Neural cell (in vitro differentiated cells): ENCODE measurements at regions not wholly inside any gene's neighbourhood (a gene's known extent, or its start where the extent isn't known, plus 50 kb on each side); places are given as distances from the start of the nearest gene placed in this dataset.
"Not testable (repeated sequence)": the region's sequence is repeated elsewhere in the genome, so short reads cannot be mapped to it uniquely, and the experiment has no call there.

Experiments used
- H2AFZ ChIP-seq: fragments of 200-600, 300-800 bp; sonication (generic), shearing (Covaris generic); 2 replicates; pipeline ENCODE4 v1.6.0; 2014; ENCODE audit warnings: low read depth, mild to moderate bottlenecking, antibody characterized with exemption, low read length, moderate library complexity
- H3F3A ChIP-seq: fragments of 200-600 bp; shearing (Covaris generic); 2 replicates; pipeline ENCODE4 v1.6.1; 2016; ENCODE audit warnings: mild to moderate bottlenecking, moderate library complexity, mixed read lengths, antibody characterized with exemption, low read length; ENCODE audit not compliant: insufficient read depth, poor library complexity, severe bottlenecking
- H3K27ac ChIP-seq: fragments of 200-600, 300-800 bp; sonication (generic), shearing (Covaris generic); 2 replicates; pipeline ENCODE4 v1.5.1; 2014; ENCODE audit warnings: mild to moderate bottlenecking, low read length, moderate library complexity
- H3K27me3 ChIP-seq: fragments of 300-800, 200-600 bp; sonication (generic), shearing (Covaris generic); 2 replicates; pipeline ENCODE4 v1.6.0; 2014; ENCODE audit warnings: mild to moderate bottlenecking, low read depth, low read length, moderate library complexity; ENCODE audit not compliant: insufficient read depth
- H3K36me3 ChIP-seq: fragments of 300-800, 200-600 bp; sonication (generic), shearing (Covaris generic); 2 replicates; pipeline ENCODE4 v1.5.1; 2014; ENCODE audit warnings: mild to moderate bottlenecking, antibody characterized with exemption, low read length, moderate library complexity; ENCODE audit not compliant: insufficient read depth
- H3K4me2 ChIP-seq: fragments of 300-800, 200-600 bp; sonication (generic), shearing (Covaris generic); 2 replicates; pipeline ENCODE4 v1.6.0; 2014; ENCODE audit warnings: mild to moderate bottlenecking, low read length
- H3K4me3 ChIP-seq: fragments of 300-800, 200-600 bp; sonication (generic), shearing (Covaris generic); 2 replicates; pipeline ENCODE4 v1.5.1; 2014; ENCODE audit warnings: mild to moderate bottlenecking, low read length, moderate library complexity
- H3K79me2 ChIP-seq: fragments of 200-600 bp; shearing (Covaris generic); replicated peaks from 2 replicates; pipeline ENCODE4 v1.6.0; 2014; ENCODE audit warnings: mild to moderate bottlenecking, low read length, moderate library complexity; ENCODE audit not compliant: insufficient read depth
- H3K9ac ChIP-seq: fragments of 300-800, 200-600 bp; sonication (generic), shearing (Covaris generic); 2 replicates; pipeline ENCODE4 v1.6.1; 2016; ENCODE audit warnings: mild to moderate bottlenecking, low read length, mixed read lengths
- H3K9me2 ChIP-seq: fragments of 200-600 bp; shearing (Covaris generic); 2 replicates; pipeline ENCODE4 v1.6.1; 2016; ENCODE audit warnings: mild to moderate bottlenecking, low read length, mixed read lengths; ENCODE audit not compliant: insufficient read depth
- H3K9me3 ChIP-seq: fragments of 200-600, 300-800 bp; sonication (generic), shearing (Covaris generic); 2 replicates; pipeline ENCODE4 v1.6.1; 2016; ENCODE audit warnings: mild to moderate bottlenecking, mixed run types, low read length, moderate library complexity, mixed read lengths
- H4K20me1 ChIP-seq: fragments of 200-600 bp; shearing (Covaris generic); 2 replicates; pipeline ENCODE4 v1.6.1; 2016; ENCODE audit warnings: mild to moderate bottlenecking, mixed run types; ENCODE audit not compliant: insufficient read depth

- not testable (repeated sequence) for H3K4me3 ChIP-seq, H3K4me2 ChIP-seq, H3K9me3 ChIP-seq, H3K79me2 ChIP-seq, H3F3A ChIP-seq, H3K27ac ChIP-seq, H3K9me2 ChIP-seq, H3K27me3 ChIP-seq, H4K20me1 ChIP-seq, H2AFZ ChIP-seq, H3K36me3 ChIP-seq, H3K9ac ChIP-seq
These were observed 325.1 kb upstream of the CHRNA7 start for GRCh38 chr15:31705076-31705678.

DNA sequence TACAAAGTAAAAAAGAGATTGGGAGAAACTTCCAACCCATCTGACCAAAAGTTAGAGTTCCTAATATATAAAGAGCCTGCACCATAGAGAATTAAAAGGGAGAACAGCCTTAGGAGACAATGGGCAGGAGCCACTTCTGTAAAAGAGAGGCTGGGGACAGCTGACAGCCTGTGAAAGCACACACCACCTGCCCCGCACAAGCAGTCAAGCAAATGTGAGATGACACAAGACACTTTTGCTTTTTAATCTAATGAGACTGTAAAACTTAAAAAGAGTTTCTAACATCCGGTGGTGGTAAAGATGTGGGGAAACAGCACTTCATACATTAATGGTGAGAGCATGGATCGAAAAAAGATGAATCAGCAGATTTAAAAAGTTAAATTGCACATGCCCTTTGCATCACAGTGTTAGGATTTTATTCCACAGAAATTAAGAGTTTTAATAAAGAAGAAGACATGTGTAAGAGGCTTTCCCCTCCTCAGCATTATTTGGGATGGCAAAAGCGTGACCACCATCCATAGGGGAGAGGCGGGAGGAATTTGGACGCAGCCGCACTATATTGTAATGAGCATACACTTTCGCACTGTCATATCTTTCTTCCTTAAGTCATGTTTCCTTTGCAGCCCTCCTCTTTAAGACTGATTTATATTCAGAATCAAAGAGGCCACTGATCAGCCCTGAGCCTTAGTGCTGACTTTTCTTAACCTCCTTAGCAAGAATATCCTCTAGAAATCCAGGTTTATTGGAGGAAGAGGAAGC is 322.2 kb upstream of the CHRNA7 start:
- H3K9ac ChIP-seq, H3K9me3 ChIP-seq, H3K4me2 ChIP-seq, H3K79me2 ChIP-seq, H3K4me3 ChIP-seq, H3F3A ChIP-seq, H2AFZ ChIP-seq, H3K36me3 ChIP-seq, H3K27me3 ChIP-seq, H3K27ac ChIP-seq, H3K9me2 ChIP-seq, H4K20me1 ChIP-seq: not testable (repeated sequence)

- H3K36me3 ChIP-seq, H3K79me2 ChIP-seq, H3K4me2 ChIP-seq, H3K4me3 ChIP-seq, H4K20me1 ChIP-seq, H3K9me3 ChIP-seq, H2AFZ ChIP-seq, H3K9me2 ChIP-seq, H3K27me3 ChIP-seq, H3F3A ChIP-seq, H3K27ac ChIP-seq, H3K9ac ChIP-seq: not testable (repeated sequence)
These were observed 321.5 kb upstream of the CHRNA7 start for GRCh38 chr15:31708703-31709327.

GRCh38 chr15:31709479-31709878 is 320.8 kb upstream of the CHRNA7 start:
- not testable (repeated sequence) for H3K27ac ChIP-seq, H3K4me3 ChIP-seq, H3K27me3 ChIP-seq, H4K20me1 ChIP-seq, H3F3A ChIP-seq, H3K4me2 ChIP-seq, H2AFZ ChIP-seq, H3K9me2 ChIP-seq, H3K79me2 ChIP-seq, H3K9ac ChIP-seq, H3K36me3 ChIP-seq, H3K9me3 ChIP-seq

DNA sequence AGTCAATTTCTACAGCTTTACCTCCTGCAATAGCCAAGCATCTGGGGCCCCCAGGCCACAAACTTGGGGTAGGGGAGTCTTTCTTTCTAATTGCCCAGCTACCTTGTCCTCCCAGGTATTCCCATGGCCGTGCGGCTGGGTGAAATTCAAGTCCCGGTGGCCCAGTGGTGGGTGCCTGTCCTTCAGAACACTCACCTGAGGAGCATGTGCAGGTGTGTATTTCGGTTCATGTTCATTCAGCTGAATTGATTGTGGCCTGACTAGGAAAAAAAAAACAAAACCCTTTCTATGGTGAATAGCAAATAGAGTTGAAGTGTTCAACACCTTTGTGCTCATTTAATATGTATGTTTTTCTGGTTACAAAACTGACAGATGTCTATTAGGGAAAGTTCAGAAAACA is 319.5 kb upstream of the CHRNA7 start:
- not testable (repeated sequence) for H3K9me2 ChIP-seq, H3K27me3 ChIP-seq, H3K36me3 ChIP-seq, H3K79me2 ChIP-seq, H3K4me2 ChIP-seq, H3K9ac ChIP-seq, H3F3A ChIP-seq, H2AFZ ChIP-seq, H3K9me3 ChIP-seq, H3K27ac ChIP-seq, H3K4me3 ChIP-seq, H4K20me1 ChIP-seq

DNA sequence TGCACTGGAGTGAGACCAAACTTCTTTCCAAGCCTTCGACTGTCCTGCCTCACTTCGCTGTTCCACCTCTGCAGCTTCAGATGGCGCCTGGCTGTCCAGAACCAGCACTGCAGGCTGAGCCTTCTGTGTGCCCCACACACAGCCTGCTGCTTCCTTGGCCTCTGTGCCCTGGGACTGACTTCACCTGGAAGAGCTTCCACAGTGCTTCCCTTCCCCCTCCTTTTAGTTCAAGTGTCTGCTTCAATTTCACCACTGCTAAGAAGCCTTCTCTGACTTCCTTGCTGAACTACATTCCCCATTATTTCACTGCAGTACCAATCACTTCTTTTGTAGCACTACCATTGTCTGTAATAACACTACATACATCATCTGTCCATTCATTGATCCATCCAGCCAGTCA is 315.1 kb upstream of the CHRNA7 start:
- not testable (repeated sequence) for H3K79me2 ChIP-seq, H4K20me1 ChIP-seq, H3K4me2 ChIP-seq, H2AFZ ChIP-seq, H3K27me3 ChIP-seq, H3K9ac ChIP-seq, H3K36me3 ChIP-seq, H3K4me3 ChIP-seq, H3K27ac ChIP-seq, H3K9me2 ChIP-seq, H3K9me3 ChIP-seq, H3F3A ChIP-seq

DNA sequence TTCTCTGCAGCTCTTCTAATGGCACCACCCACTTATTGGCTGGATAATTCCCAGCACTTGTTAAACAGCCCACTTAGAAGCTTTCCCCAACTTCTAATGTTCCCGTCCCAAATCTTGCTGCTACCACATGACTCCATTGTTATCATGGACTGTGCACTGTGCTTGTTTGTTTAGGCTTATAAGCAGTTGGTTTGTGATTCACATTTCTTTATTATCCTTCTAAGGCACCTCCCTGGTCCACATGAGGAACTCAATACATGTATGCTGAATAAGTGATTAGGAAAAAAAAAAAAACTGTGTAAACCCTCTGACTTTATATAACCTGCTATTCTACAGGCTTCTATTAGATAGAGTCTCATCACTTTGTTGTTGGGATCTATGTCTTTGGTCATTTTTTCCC is 311.7 kb upstream of the CHRNA7 start:
- H3K27ac ChIP-seq, H3K9me3 ChIP-seq, H3K9me2 ChIP-seq, H3F3A ChIP-seq, H3K9ac ChIP-seq, H3K4me2 ChIP-seq, H3K27me3 ChIP-seq, H3K4me3 ChIP-seq, H3K36me3 ChIP-seq, H3K79me2 ChIP-seq, H2AFZ ChIP-seq, H4K20me1 ChIP-seq: not testable (repeated sequence)

DNA sequence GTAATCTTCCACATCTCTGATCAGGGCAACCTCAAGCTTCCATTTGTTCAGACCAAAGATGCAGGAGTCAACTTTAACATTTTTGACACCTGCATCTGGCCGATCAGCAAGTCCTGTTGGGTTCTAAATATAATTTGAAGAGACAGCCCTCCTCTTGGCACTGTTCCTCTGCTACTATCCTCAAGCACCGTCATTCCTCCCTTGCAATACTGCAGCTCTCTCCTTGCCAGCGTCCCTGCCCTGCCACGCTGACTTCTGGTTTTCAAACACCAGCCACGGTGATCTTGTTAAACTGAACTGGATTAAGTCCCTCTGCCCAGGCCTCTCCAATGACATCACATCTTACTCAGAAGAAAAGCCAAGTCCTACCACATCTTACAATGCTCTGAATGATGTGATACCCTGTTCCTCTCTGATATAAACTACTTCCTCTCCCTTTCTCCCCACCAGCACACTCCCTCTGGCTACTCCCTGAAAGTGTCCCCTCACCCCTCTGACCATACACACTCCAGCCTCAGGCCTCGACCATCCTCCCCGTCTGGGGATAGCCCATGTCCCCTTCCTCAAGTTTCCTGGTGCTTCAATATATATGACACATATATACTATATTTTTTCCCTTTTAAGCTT is 310.8 kb upstream of the CHRNA7 start:
- not testable (repeated sequence) for H3K9ac ChIP-seq, H3K4me2 ChIP-seq, H3F3A ChIP-seq, H4K20me1 ChIP-seq, H3K27me3 ChIP-seq, H2AFZ ChIP-seq, H3K36me3 ChIP-seq, H3K27ac ChIP-seq, H3K4me3 ChIP-seq, H3K79me2 ChIP-seq, H3K9me2 ChIP-seq, H3K9me3 ChIP-seq
